GM19372 (cell line): ENCODE measurements at regions not wholly inside any gene's neighbourhood (a gene's known extent, or its start where the extent isn't known, plus 50 kb on each side); places are given as distances from the start of the nearest gene placed in this dataset.
"Not testable (repeated sequence)": the region's sequence is repeated elsewhere in the genome, so short reads cannot be mapped to it uniquely, and the experiment has no call there.

Experiments used
- ATAC-seq: cut with Tn5 transposase; IDR thresholded peaks from one replicate; pipeline ENCODE4 v1.9.1; 2021; ENCODE audit warnings: mild to moderate bottlenecking, low read depth, moderate library complexity; ENCODE audit not compliant: unreplicated experiment

- no peak for ATAC-seq
Observed at GRCh38 chr5:152606776-152607364, 201.8 kb upstream of the NMUR2 start.

- ATAC-seq: no peak
Observed at GRCh38 chr5:152607401-152608160, 202.5 kb upstream of the NMUR2 start.

- ATAC-seq: no peak
Observed at GRCh38 chr5:152608458-152608857, 203.4 kb upstream of the NMUR2 start.

GRCh38 chr5:152619756-152620155 lies 214.7 kb upstream of the NMUR2 start:
- ATAC-seq: no peak

GRCh38 chr5:152622628-152623027 lies 217.5 kb upstream of the NMUR2 start:
- no peak for ATAC-seq

- ATAC-seq: no peak
Observed at GRCh38 chr5:152623951-152624350, 218.9 kb upstream of the NMUR2 start.

GRCh38 chr5:152625696-152626095 lies 220.6 kb upstream of the NMUR2 start:
- no peak for ATAC-seq

- no peak for ATAC-seq
Observed at GRCh38 chr5:152631221-152631620, 226.1 kb upstream of the NMUR2 start.

- no peak for ATAC-seq
Observed at GRCh38 chr5:152632360-152632759, 227.3 kb upstream of the NMUR2 start.

- no peak for ATAC-seq
Observed at GRCh38 chr5:152634586-152634985, 229.5 kb upstream of the NMUR2 start.

- no peak for ATAC-seq
Observed at GRCh38 chr5:152638996-152639552, 234.0 kb upstream of the NMUR2 start.

- ATAC-seq: no peak
Observed at GRCh38 chr5:152641970-152642805, 237.1 kb upstream of the NMUR2 start.

GRCh38 chr5:152642880-152643279 lies 237.8 kb upstream of the NMUR2 start:
- ATAC-seq: no peak

GRCh38 chr5:152644029-152644728 lies 239.1 kb upstream of the NMUR2 start:
- no peak for ATAC-seq

- no peak for ATAC-seq
Observed at GRCh38 chr5:152649609-152650008, 244.5 kb upstream of the NMUR2 start.

GRCh38 chr5:152650413-152650812 lies 245.3 kb upstream of the NMUR2 start:
- no peak for ATAC-seq

- ATAC-seq: not testable (repeated sequence)
Observed at GRCh38 chr5:152659470-152659869, 254.4 kb upstream of the NMUR2 start.

GRCh38 chr5:152673601-152674000 lies 268.5 kb upstream of the NMUR2 start:
- no peak for ATAC-seq

- ATAC-seq: no peak
Observed at GRCh38 chr5:152674403-152674802, 269.3 kb upstream of the NMUR2 start.

GRCh38 chr5:152676196-152676595 lies 271.1 kb upstream of the NMUR2 start:
- no peak for ATAC-seq
